SH-SY5Y (cell line): ENCODE measurements at regions not wholly inside any gene's neighbourhood (a gene's known extent, or its start where the extent isn't known, plus 50 kb on each side); places are given as distances from the start of the nearest gene placed in this dataset.

Experiments
- GATA2 ChIP-seq: IDR thresholded peaks from 2 replicates; pipeline ENCODE4 v1.6.1; 2011; ENCODE audit warnings: mild to moderate bottlenecking, low read depth, low read length
- GATA3 ChIP-seq: IDR thresholded peaks from 2 replicates; pipeline ENCODE4 v1.6.1; 2011; ENCODE audit warnings: low read depth, mild to moderate bottlenecking, low read length, moderate library complexity

DNA sequence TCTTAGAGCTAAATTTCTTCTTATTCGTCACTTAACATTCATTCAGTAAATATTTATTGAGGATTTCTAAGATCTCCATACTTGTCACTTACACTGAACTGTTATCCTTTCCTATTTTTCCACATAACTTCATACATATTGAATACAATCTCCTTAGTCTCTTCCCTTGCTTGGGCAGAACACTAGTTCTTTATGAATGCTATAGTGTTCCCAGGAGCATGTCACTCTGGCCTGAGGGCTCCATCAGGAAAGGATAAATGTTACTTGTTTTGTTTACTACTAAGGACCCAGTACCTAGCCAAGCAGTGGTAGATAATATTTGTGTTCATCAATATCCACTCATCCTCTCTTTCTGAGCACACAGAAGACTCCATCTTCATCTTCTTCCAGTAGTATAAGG lies 544.7 kb downstream of the ZEB2 start:
- TF ChIP-seq GATA2 (no peak), GATA3 (no peak)
